GM18951 (cell line): ENCODE measurements at regions not wholly inside any gene's neighbourhood (a gene's known extent, or its start where the extent isn't known, plus 50 kb on each side); places are given as distances from the start of the nearest gene placed in this dataset.

Experiments used
- POLR2A ChIP-seq: IDR thresholded peaks from 4 replicates; pipeline ENCODE4 v1.6.1; 2011; ENCODE audit warnings: mild to moderate bottlenecking; ENCODE audit not compliant: insufficient read length, insufficient read depth; ENCODE audit errors: extremely low read depth
- in situ Hi-C: fragments of 300-500 bp; cut with MboI; formaldehyde crosslinking; loops from one replicate; pipeline ENCODE4 v1.12.0; 2022; ENCODE audit warnings: low sequenced_read_pairs, mixed read lengths, inconsistent platforms; ENCODE audit not compliant: unreplicated experiment

- in situ Hi-C loops = no loop called here
- TF ChIP-seq POLR2A = no peak
These were observed 572.0 kb upstream of the TBX3 start for GRCh38 chr12:115255962-115256361.

DNA sequence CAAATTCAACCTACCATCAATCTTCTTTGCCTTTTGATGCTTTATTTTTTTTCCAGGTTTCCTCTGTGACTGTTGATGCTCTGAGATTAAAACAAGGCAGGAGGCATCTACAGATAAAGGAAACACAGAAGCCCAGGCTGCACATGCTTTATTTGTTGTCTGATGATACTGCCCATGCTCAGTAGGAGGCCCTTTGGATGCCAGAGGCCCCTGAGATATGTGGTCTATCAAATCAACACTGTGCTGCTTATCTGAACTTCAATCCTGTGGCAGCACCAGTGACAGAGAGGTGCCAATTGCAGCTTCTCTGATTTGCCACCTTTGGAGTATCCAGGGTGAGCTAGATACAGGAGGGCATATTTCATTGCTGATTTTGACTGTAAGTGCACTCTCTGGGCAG, 571.3 kb upstream of the TBX3 start:
- in situ Hi-C loops = no loop called here
- TF ChIP-seq POLR2A = no peak

DNA sequence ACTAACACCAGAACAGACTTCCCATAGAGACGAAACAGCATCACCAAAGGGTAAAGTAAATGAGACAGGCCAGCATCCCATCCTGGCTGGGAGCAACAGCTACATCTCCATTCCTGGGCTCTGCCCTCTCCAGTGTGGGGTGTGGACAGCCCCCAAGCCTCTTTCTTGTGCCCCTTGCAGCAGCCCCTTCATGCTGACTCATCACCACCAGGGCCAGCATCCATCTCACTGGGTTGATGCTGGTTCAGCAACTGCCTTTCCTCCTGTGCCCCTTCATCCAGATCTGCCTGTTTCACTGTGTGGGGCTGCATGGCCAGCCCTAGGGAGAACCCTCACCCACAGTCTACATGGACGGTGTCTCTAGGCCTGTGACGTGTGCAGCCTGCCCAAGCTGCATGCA, 569.1 kb upstream of the TBX3 start:
- TF ChIP-seq POLR2A = no peak
- in situ Hi-C loops = no loop called here

DNA sequence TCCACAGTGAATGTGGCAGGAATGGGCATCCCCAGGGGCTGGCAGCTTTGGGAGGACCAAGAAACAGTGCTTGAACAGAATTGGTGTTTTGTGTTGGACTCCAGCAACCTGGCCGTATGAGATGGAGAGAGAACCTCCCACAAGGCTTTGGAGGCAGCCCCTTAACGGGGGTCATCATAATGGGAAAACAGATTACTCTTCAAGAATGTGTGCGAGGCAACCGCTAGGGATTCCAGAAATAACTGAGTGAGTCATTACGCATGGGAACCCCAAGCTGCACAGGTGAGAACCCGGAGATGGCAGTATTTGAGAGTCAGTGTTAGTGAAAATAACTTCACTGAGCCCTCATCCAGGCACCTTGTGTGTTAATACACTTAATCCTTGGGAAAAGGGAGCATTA, 567.8 kb upstream of the TBX3 start:
- no peak for TF ChIP-seq POLR2A
- in situ Hi-C loops = no loop called here

DNA sequence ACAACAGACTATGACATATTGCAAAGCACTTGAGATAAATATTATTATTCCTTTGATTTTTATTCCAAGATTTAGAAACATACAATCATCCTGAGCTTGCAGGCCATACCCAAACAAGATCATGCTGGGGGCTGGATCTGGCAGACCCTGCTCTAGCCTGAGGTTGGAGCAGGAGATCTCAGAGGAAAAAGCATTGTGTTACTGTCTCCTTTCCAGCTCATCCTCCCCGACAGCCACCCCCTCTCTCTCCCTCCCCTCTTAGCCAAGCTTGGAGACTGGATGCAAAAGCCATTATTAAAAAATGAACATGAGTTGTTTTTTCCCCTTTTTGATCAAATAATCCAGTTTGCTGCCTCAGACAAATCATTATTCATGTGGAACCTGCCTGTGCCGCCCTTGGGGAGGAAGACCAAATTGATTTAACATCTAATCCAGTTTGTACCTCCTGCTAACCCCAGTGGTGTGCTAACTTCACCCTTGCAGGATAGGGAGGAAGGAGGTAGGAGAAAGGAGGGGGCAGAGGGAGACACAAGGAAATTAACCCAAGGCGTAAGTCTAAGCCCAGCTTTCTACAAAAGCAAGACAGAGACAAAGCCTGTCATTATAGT, 565.8 kb upstream of the TBX3 start:
- in situ Hi-C loops = no loop called here
- TF ChIP-seq POLR2A = no peak

GRCh38 chr12:115245020-115245419, 561.0 kb upstream of the TBX3 start:
- no peak for TF ChIP-seq POLR2A
- in situ Hi-C loops = no loop called here

DNA sequence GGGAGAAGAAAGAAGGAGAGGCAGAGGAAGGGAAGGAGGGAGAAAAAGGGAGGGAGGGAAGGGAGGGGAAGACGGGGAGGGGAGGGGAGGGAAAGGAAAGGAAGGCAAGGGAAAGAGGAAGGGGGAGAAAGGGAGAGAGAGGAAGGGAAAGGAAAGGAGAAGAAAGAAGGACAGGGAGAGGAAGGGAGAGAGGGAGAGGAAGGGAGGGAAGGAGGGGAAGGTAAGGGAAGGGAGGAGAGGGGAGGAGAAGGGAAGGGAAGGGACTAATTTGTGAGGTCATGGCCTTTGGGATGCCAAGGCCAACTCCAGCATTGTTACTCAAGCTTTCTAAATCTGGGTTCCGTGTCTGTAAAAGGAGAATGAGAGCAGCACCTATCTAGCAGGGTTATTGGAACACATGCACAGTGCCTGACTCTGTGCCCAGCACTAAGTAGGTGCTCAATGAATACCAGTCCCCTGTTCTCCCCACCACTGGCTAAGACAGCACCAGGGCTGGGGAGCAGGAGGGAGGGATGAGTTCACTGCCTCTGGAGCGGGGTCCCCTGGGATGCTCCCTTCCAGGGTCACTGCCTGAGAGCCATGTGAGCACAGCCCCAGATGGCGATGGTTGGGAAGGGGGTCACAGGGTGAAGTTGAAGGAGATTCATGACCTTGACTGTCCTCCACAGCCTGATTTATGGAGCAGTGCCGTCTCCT, 560.1 kb upstream of the TBX3 start:
- TF ChIP-seq POLR2A = no peak
- in situ Hi-C loops = no loop called here

GRCh38 chr12:115240251-115240650, 556.3 kb upstream of the TBX3 start:
- no peak for TF ChIP-seq POLR2A
- in situ Hi-C loops = no loop called here

- TF ChIP-seq POLR2A = no peak
- in situ Hi-C loops = no loop called here
These were observed 551.9 kb upstream of the TBX3 start for GRCh38 chr12:115235880-115236279.

DNA sequence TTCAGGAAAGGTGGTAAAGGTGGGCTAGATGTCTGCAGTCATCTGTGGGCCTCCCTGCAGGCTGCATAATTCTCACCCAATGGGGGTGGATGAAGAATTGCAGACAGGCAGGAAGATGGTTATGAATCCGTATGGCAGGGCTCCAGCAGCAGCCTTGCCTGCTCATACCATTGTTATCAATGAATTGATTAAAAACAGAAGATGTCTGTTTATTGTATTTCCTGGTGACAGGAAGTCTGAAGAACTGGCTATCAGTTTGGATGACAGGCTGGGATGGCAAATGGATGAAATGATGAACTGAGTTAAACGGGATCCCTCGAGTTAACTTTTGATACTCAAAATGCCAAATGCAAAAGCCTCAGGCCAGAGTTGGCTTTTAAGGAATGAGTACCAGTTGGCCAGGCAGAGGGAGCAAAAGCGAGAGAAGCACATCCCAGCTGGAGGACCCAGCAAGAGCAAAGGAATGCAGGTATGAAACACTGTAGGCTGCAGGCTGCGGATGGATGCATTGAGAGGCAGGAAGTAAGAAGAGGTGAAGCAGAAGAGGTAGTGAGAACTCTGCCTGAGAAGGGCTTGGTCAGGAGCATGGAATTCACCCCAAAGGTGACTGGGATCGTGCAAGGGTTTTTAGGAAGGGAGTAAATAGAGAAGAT, 550.0 kb upstream of the TBX3 start:
- no peak for TF ChIP-seq POLR2A
- in situ Hi-C loops = no loop called here

- in situ Hi-C loops = no loop called here
- no peak for TF ChIP-seq POLR2A
These were observed 548.6 kb upstream of the TBX3 start for GRCh38 chr12:115232455-115233156.

DNA sequence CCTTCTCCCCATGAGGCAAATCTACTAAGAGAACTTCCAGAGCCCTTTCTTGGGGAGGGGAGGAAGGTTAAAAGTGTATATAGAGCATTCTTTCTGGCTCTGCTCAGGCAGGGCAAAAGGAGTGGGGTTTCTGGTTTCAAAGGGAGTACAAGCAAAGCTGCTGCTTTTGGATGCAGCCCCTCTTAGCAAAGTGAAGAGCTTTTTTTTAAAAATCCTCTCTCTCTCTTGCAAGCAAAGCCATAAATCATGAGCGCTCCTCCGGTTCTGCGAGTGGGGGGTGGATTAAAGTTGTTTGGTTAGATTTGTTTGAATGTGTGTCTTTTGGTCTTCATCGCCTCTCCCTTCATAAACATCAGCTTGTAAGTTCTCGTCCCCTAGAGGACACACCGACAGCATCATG, 546.6 kb upstream of the TBX3 start:
- in situ Hi-C loops = no loop called here

GRCh38 chr12:115229517-115229916, 545.5 kb upstream of the TBX3 start:
- TF ChIP-seq POLR2A = no peak

More for the DNA sequence above, 546.6 kb upstream of the TBX3 start:
- TF ChIP-seq POLR2A = no peak

More at GRCh38 chr12:115229517-115229916, 545.5 kb upstream of the TBX3 start:
- in situ Hi-C loops = no loop called here
